DMS53 treated with DMSO at 0.1 percent for 48 hours (cell line): ENCODE measurements at regions not wholly inside any gene's neighbourhood (a gene's known extent, or its start where the extent isn't known, plus 50 kb on each side); places are given as distances from the start of the nearest gene placed in this dataset.
"Not testable (repeated sequence)": the region's sequence is repeated elsewhere in the genome, so short reads cannot be mapped to it uniquely, and the experiment has no call there.

Experiments used
- DNase-seq: peaks from one replicate; lab custom pipeline; 2025; ENCODE audit not compliant: unreplicated experiment; lab: John Stamatoyannopoulos, UW

- DNase-seq: not testable (repeated sequence)
Observed at GRCh38 chr21:13826511-13826910, 216.9 kb downstream of the POTED start.

- not testable (repeated sequence) for DNase-seq
Observed at GRCh38 chr21:13825218-13825778, 215.7 kb downstream of the POTED start.

GRCh38 chr21:13820286-13820685 is 210.7 kb downstream of the POTED start:
- not testable (repeated sequence) for DNase-seq

- DNase-seq: not testable (repeated sequence)
Observed at GRCh38 chr21:13812191-13812590, 202.6 kb downstream of the POTED start.

GRCh38 chr21:13810559-13810958 is 201.0 kb downstream of the POTED start:
- DNase-seq: not testable (repeated sequence)

GRCh38 chr21:13806444-13806843 is 196.9 kb downstream of the POTED start:
- DNase-seq: not testable (repeated sequence)

GRCh38 chr21:13802757-13803156 is 193.2 kb downstream of the POTED start:
- not testable (repeated sequence) for DNase-seq
